ENCODE measurements at regions not wholly inside any gene's neighbourhood (a gene's known extent, or its start where the extent isn't known, plus 50 kb on each side); places are given as distances from the start of the nearest gene placed in this dataset.

- TF ChIP-seq POLR2AphosphoS5 (IDR thresholded peaks at IDR 0.05; ENCODE audit: borderline replicate concordance, low read depth, low read length): no peak
- no peak for TF ChIP-seq EZH2 (IDR thresholded peaks at IDR 0.05)
- TF ChIP-seq FOXP2 (optimal IDR thresholded peaks at IDR 0.05; ENCODE audit: control extremely low read depth, extremely low read length, insufficient read depth): no peak
These were observed 85.8 kb upstream of the E2F8 start for GRCh38 chr11:19326499-19326898.
